ENCODE measurements at regions not wholly inside any gene's neighbourhood (a gene's known extent, or its start where the extent isn't known, plus 50 kb on each side); places are given as distances from the start of the nearest gene placed in this dataset.

- Histone ChIP-seq H3K27me3 (no peaks in the 10 kb centered on the region), H3K36me3 (no peaks in the 10 kb centered on the region), H3K27ac (no peak overlapping the region), H3K4me1 (ENCODE audit: insufficient read depth) (no peaks in the 10 kb centered on the region), H3K4me3 (no peak overlapping the region), H3K9me3 (no peaks in the 10 kb centered on the region)
- intact Hi-C loops (cut with DNase I): no loop called here
- no peak for DNase-seq
- TF ChIP-seq CTCF (IDR thresholded peaks at IDR 0.05) (no peak), EP300 (IDR thresholded peaks at IDR 0.05) (no peak), POLR2A (IDR thresholded peaks at IDR 0.05) (no peak)
Observed at GRCh38 chr6:40066372-40066771, 132.1 kb upstream of the MOCS1 start.

- Histone ChIP-seq H3K27me3 (no peaks in the 10 kb centered on the region), H3K27ac (no peak overlapping the region), H3K4me1 (ENCODE audit: insufficient read depth) (no peaks in the 10 kb centered on the region), H3K4me3 (no peak overlapping the region), H3K36me3 (no peaks in the 10 kb centered on the region), H3K9me3 (no peaks in the 10 kb centered on the region)
- no peak for DNase-seq
- intact Hi-C loops (cut with DNase I): no loop called here
- TF ChIP-seq POLR2A (IDR thresholded peaks at IDR 0.05) (no peak), CTCF (IDR thresholded peaks at IDR 0.05) (no peak), EP300 (IDR thresholded peaks at IDR 0.05) (no peak)
- 73 to 89% (median 80%) methylated on average over 1 of the region's 1 CpG for WGBS, 3 donors
Observed at GRCh38 chr6:40056865-40057264, 122.6 kb upstream of the MOCS1 start.

GRCh38 chr6:40054602-40055001, 120.3 kb upstream of the MOCS1 start:
- DNase-seq: no peak
- Histone ChIP-seq H3K9me3 (no peaks in the 10 kb centered on the region), H3K4me1 (ENCODE audit: insufficient read depth) (no peaks in the 10 kb centered on the region), H3K27me3 (no peaks in the 10 kb centered on the region), H3K36me3 (no peaks in the 10 kb centered on the region), H3K27ac (no peak overlapping the region), H3K4me3 (no peak overlapping the region)
- TF ChIP-seq CTCF (IDR thresholded peaks at IDR 0.05) (no peak), EP300 (IDR thresholded peaks at IDR 0.05) (no peak), POLR2A (IDR thresholded peaks at IDR 0.05) (no peak)
- intact Hi-C loops (cut with DNase I): no loop called here

- Histone ChIP-seq H3K4me3 (no peak overlapping the region), H3K27me3 (no peaks in the 10 kb centered on the region), H3K27ac (no peak overlapping the region), H3K9me3 (no peaks in the 10 kb centered on the region), H3K36me3 (no peaks in the 10 kb centered on the region), H3K4me1 (ENCODE audit: insufficient read depth) (no peaks in the 10 kb centered on the region)
- intact Hi-C loops (cut with DNase I): no loop called here
- 35 to 64% (median 47%) methylated on average over 2 of the region's 2 CpGs for WGBS, 3 donors
- no peak for TF ChIP-seq EP300 (IDR thresholded peaks at IDR 0.05)
- TF ChIP-seq CTCF (IDR thresholded peaks at IDR 0.05): no peak
- TF ChIP-seq POLR2A (IDR thresholded peaks at IDR 0.05): no peak
- DNase-seq: no peak
Observed at GRCh38 chr6:40054186-40054585, 119.9 kb upstream of the MOCS1 start.

GRCh38 chr6:40049128-40049527, 114.9 kb upstream of the MOCS1 start:
- TF ChIP-seq EP300 (IDR thresholded peaks at IDR 0.05): no peak
- no peak for TF ChIP-seq POLR2A (IDR thresholded peaks at IDR 0.05)
- TF ChIP-seq CTCF (IDR thresholded peaks at IDR 0.05): no peak
- Histone ChIP-seq H3K27ac (no peak overlapping the region), H3K4me1 (ENCODE audit: insufficient read depth) (no peaks in the 10 kb centered on the region), H3K27me3 (no peaks in the 10 kb centered on the region), H3K36me3 (no peaks in the 10 kb centered on the region), H3K4me3 (no peak overlapping the region), H3K9me3 (no peaks in the 10 kb centered on the region)
- 77 to 86% (median 81%) methylated on average over 4 of the region's 4 CpGs for WGBS, 3 donors
- intact Hi-C loops (cut with DNase I): no loop called here
- DNase-seq: no peak
